Right renal cortex interstitium (tissue), 3 donors: ENCODE measurements at regions not wholly inside any gene's neighbourhood (a gene's known extent, or its start where the extent isn't known, plus 50 kb on each side); places are given as distances from the start of the nearest gene placed in this dataset.
"Not testable (repeated sequence)": the region's sequence is repeated elsewhere in the genome, so short reads cannot be mapped to it uniquely, and the experiment has no call there.

Experiments used
- DNase-seq, 3 donors: peaks; one replicate each; pipeline ENCODE4 v3.0.0-alpha.2; 2013; ENCODE audit warnings: low read depth in 3 of 3, low spot score in 2 of 3

DNA sequence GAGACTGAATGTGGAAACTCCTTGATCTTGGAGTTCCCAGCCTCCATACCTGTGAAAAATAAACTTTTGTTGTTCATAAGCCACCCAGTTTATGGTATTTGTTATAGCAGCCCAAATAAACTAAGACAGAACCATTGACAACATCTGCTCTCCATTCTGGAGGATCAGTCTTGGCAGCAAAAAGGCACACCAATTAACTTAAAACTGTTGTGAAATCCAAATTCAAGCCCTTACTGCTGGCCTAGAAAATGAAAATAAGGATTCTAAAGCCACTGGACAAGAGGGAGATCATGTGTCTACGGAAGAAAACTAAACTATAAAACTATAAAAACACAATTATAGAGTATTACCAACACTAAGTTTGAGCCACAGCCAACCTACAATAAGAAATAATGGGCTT lies 172.1 kb upstream of the RNPC3 start:
- no peak for DNase-seq

DNA sequence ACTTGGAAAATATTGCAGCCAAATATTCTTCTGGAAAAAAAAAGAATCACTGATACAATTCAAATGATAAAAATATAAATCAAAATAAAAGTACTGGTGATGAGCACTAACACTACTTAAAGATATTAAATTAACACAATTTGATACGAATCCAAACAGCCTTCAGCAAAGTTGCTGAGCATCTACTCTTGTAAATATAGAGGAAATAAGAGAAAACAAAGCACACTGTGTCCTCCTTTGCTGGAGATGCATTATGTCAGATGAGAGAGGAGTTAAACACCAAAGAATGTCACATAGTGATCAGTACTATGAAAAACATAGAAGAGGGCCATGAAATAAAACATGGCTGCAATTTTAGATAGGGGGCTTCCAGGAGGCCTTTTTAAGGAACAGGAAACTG lies 177.4 kb upstream of the RNPC3 start:
- DNase-seq = no peak

DNA sequence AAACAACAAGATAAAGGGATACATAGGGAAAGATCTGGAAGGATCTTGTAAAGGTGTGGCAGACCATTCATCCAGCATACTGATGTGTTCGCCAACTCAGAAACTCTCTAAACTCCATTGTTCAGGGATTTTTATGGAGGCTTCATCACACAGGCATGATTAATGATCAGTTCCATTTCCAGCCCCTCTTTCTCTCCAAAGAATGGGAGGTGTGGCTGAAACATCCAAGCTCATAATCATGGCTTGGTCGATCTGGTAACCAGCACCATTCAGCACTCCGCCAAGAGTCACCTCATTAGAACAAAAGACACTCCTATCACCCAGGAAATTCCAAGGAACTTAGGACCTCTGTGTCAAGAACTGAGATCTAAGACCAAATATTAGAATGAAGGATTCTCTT lies 180.6 kb upstream of the RNPC3 start:
- no peak for DNase-seq

DNA sequence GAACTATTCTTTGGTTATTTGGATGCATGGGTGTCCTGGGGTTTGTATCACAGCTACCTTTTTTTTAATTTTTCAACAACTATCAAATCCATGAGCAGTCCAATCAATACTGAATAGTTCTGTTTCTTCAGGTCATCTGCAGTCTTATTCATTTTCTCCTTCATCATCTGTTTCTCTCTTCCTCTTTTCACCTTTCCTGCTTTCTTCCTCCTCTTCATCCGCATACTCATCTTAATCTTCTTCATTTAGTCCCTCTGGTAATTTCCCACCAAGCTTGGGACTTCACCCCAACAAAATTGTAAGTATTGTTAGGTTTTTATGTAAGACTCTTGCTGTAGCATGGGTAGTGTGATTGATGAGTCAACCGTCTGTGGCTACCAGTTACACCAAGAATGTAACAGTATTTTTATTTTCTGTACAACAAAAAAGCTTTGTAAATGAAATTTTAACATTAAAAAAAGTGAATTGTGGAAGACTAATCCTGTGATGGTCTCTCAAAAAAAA lies 184.1 kb upstream of the RNPC3 start:
- no peak for DNase-seq

DNA sequence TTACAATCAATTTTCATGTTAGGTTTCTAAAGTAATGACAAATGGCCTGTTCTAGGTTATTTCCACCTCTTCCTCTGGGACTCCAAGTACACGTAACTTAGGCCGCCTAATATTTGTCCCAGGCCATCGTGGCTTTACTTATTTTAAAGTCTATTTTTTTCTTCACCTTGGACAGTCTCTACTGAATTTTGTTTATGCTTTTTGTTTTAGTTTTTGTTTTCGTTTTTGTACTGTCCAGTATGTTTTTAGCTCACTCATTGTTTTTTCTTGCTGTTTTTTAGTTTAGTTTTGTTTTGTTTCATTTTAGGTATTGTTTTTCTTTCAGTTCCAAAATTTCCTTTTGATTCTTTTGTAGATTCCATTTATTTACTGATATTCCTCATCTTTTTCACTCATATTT lies 187.7 kb upstream of the RNPC3 start:
- DNase-seq = no peak

DNA sequence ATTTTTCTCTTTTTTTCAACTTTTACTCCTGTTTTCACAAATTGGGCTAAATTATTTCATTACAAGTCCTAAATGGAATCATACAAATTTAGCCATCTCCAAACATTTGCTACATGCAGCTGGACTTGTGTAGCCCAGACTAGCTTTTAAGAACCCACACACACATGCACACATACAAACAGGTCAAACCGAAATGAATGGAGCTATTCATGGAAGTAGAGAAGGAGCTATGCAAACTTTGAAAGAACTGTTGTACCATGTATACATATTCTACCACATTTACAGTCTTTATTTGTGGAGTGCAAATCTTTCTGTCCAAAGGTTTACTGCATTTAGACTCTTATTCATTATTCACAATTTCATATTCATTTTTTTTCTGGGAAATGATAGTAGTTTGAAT lies 189.1 kb upstream of the RNPC3 start:
- no peak for DNase-seq

DNA sequence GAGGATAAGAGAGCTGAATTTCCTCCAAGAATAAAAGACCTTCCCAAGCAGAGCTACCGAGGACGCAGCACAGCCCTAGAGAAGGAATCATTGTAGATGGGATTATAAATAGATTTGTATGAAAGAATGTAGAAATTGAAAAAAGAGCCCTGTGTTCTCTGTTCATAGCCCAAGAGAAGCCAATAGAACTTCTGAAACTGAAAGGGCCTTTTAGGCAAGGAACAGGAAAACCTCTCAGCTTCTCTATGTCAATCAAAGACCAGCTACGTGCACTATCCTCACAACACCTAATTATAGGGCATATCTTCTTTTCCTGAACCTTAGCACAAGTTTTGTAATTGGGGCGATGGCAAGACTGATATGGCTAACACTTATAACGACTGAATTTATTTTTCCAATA lies 192.4 kb upstream of the RNPC3 start:
- DNase-seq = no peak

DNA sequence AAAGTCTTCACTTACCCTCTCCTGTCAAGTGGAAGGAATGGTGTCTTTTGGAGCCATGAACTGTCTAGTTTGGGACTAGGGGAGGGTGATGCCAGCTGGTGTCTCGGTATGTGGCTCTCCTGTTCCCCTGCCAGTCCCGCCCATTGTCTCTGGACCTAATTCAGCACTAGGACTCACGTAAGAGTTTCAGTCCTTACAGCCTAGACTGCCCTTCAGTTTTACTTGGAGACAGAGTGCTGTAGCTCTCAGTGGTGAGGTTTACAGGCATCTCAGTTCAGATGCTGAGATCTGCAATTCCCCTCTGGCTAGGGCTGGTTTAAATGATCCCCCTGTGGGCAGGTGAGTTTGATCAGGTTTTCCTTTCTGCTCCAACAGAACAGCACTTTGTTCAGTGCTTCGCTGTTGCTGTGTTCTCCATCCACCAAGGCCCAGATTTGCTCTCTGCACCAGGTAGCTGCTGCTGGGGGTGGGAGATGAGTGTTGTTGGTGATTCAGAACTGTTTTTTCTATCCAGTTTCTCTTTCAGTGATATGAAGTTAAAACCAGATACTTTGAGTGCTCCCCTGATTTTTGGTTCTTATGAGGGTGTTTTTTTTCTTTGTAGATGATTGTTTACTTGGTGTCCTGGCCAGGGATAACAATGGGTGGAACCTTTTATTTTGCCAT lies 198.3 kb upstream of the RNPC3 start:
- DNase-seq = no peak

DNA sequence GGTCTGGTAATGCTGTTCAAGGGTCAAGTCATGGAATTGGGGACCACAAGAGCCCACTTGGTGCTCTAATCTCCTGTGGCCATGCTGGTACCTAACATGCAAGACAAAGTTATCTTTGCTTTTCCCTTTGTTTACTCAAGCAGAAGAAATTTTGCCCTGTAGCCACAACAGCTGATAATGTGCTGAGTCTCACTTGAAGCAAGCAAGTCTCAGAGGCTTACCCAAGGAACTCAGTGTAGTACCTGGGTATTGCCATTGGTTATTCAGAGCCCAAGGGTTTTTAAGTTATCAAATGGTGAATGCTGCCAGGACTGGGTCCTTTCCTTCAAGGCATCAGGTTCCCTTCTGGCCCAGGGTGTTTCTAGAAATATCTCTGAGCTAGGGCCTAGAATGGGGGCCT lies 198.9 kb upstream of the RNPC3 start:
- DNase-seq = no peak

DNA sequence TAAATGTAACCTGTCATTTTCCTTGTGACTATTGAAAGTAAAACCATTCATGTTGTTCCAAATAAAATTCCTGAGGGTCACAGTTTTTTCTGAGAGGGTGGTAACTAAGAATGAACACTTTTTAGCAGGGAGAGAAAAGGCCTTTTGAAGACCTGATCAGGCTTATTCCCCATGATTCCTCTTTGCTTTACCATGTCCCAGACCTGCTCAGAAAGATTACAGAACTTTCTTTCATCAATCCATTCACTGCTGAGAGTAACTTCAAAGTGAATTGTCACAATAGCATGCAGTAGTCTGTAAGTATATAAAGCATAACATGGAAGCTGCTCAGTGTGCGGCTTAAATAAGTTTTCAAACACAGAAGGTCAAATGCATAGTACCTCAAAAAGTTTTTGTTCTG lies 201.5 kb upstream of the COL11A1 start:
- no peak for DNase-seq

DNA sequence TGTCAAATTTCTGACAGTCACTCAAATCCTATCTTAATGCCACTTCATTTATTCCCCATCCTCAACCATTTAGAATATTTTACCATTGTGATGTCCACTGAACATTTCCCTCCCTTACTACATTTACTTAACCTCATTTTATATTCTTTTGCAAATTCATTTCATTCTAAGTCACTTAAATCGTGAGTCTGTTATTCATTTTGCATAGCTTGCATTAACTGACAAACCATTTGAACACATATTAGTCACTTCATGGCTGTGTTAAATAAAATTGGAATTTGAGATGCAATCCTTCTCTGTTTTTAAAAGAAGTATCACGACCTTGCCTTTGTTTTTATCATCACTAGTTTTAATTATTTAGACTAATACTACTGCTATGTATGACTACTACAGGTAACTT lies 199.4 kb upstream of the COL11A1 start:
- no peak for DNase-seq

DNA sequence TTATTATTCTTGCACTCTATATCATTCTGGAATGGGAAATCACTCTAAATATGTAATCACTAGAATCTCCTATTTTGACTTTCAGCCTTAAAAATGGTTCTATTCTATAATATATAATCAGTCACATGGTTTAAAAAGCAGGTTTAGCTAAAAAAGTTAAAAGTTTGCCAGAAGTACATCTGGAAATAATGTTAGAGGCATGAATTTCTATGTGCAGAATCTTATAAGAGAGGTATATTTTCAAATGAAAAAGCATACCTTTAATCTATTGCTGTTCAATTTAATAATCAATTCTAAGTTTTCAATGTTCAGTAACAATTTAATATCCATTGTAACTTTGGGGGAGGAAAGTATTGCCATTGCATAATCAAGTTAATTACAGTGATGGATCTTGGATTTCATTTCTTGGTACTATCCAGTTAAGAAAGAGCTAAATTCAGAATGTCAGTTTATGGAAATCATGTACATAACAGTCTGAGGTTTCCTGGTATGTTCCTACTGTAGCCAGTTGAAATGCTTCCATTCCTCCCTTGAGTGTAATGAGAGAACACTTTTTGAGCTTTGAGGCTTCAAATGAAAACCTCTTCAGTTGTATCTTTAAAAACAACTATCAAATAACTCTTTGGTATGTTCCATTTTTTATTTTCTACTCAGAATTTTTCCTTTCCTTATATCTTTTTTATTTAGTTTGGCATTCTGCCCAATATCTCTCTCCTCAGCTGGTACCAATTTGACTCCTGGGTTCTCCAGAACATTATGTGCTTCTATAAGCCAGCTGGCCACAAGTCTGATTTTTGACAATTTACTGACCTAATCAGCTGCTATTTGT lies 175.7 kb upstream of the COL11A1 start:
- no peak for DNase-seq

DNA sequence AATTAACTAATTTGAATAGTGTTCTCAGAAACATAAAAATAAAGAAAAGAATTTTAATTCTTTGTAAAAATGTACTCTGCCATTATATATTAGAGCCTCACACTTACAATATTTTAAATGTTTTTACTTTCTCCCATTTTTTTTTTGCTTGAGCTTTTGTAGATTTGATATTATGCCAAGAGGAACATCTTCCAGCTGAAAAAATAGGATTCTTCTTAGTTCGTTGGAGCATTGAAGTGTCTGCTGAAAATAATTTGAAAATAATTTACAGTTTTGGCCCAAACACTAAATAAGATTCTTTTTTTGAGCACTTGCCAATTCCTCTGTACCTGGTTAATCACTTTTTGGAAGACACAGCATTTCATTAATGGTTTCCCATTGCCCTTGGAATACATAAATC lies 175.0 kb upstream of the COL11A1 start:
- no peak for DNase-seq

DNA sequence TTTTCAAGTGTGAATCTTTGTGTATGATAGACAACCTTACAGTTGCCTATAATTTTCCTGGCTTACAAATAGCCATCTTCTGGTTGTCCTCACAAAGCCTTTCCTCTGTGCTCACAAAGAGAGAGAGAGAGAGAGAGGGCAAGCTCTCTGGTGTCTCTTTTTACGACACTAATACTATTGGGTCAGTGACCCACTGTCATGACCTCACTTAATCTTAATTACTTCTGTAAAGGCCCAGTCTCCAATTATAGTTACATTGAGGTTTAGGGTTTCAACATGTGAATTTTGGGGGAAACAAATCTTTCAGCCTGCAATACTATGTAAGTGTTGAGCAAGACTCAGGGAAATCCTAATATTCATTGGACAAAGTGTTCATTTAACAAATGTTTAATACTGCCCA lies 167.4 kb upstream of the COL11A1 start:
- no peak for DNase-seq

DNA sequence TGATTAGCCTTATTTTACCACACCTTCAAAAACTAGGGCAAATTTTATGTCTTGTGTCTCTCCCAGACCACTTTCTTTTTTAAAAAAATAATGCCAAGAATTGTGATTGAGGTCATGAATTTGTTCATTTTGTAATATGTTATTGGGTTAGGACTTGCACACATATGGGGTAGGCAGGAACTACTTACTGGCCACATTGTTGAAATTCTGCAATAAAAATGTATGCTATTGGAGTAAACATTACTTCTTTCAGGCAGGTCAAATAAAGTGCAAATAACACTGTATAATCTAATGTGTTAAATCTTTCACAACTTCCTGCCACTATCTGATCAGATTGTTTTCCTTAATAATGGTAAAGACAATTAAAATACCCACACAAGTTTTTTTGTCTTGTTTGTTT lies 166.6 kb upstream of the COL11A1 start:
- DNase-seq = no peak

DNA sequence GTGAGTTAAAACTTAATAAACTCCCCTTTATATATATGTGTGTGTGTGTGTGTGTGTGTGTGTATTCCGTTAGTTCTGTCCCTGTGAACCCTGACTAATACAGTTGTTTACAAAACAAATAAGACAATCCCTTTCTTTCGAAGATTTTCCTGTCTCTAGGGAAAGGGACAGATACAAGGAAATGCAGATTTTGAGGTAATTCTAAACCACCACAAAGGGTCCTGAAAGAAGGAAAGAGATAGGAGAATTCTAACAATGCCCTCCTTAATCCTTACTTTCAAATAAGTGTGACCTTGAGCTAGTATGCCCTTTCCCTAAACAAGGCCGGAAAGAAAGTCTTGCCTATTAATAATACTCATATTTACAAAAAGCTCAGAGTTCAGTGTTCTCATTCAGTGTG lies 164.8 kb upstream of the COL11A1 start:
- no peak for DNase-seq

DNA sequence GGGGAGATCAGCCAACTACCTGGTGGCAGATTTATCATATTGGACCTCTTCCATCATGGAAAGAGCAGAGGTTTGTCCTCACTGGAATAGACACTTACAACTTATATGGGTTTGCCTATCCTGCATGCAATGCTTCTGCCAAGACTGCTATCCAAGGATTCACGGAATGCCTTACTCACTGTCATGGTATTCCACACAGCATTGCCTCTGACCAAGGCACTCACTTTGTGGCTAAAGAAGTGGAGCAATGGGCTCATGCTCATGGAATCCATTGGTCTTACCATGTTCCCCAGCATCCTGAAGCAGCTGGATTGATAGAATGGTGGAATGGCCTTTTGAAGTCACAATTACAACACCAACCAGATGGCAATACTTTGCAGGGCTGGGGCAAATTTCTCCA lies 163.1 kb upstream of the COL11A1 start:
- DNase-seq = not testable (repeated sequence)

DNA sequence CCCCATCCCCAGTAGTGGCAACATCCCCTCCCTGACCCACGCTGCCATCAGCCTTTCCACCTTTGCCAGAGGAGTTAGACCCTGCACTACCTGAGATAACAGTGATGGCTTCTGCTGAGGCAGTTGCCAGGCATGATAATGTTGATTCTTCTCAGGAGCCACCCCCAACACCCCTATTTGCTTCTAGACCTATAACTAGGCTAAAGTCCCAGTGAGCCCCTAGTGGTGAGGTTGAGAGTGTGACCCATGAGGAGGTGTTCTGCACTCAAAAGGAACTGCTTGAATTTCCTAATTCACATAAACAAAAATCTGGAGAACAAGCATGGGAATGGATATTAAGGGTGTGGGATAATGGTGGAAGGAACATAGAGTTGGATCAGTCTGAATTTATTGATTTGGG lies 159.6 kb upstream of the COL11A1 start:
- no peak for DNase-seq

DNA sequence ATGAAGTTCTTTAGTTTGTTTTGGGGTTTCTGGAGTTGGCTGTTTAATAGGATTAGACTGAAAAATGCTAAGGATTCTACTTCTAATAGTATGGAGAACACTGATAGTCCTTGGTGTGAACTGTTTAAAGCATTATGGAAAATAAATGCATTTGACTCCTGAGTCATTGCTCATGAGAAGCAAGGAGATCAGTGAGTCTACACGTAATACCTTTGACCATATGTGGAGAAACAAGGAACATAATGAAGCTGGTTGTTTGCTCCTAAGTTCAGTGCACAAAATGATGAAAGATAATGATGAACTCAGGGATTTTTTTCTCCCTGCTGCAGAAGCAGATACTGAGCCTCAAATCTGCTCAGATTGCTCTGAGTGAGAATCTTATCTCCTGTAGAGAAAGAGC lies 158.9 kb upstream of the COL11A1 start:
- no peak for DNase-seq

DNA sequence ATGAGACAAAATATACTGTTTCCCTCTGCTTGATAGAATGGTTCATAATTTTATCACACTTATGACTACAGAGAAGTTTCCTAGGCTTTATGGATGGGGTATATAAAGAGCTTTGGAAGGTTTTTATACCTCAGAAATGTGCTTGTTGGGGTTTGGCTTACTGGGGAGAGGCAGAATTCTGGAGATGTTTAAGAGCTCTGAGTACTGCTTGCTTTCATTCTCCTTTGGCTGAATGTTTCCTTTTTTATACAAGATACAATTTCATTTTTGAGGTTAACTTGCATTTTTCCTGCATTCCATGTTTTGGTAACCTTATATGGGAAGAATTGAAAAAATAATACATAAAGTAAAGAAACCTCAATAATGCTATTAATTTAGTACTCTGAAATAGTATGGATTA lies 157.7 kb upstream of the COL11A1 start:
- DNase-seq = no peak

DNA sequence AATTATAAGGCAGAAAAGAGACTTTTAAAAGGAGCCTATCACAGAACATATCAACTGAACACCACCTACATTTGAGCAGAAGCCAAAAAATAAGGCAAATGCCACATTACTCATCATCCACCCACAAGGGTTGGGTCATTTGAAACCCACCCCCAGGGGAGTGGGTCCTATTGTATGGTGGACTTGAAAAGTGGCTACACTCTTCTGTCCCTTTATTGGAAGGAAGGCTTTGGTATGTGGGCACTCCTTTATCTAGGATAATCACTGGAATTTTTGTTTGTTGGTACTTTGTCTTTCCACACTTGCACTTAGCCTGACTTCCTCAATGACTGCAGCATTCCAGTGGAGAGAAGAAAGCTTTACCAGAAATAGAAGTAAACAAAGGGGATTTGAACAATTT lies 157.2 kb upstream of the COL11A1 start:
- DNase-seq = no peak

DNA sequence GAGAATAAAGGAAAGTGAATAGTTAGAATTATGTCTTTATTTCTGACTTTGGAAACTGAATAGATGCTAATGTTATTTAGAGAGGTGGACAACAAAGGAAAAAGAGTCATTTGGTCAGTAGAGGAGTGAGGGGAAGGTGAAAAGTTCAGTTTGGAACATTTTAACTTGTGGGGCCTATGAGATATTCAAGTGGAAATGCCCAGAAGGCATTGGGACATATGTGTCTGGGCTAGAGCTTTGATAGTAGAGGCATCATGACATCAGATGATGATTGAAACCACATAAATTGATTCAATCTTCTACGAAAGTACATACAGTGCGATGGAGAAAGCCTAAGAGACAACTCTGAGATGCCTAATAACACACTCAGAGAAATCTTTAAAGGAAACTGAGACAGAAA lies 151.7 kb upstream of the COL11A1 start:
- no peak for DNase-seq
